HCT116 (cell line): ENCODE measurements at regions not wholly inside any gene's neighbourhood (a gene's known extent, or its start where the extent isn't known, plus 50 kb on each side); places are given as distances from the start of the nearest gene placed in this dataset.

Experiments used
- CTCF ChIP-seq, 3 experiments: fragments of 200-600 bp in 1 of 3; sonication (generic) in 1 of 3; IDR thresholded peaks in 2 of 3; conservative IDR thresholded peaks in 1 of 3; 2 replicates each; pipeline ENCODE4 v1.5.1; 2012 to 2017; ENCODE audit warnings: low read depth in 2 of 3, low read length in 2 of 3, antibody characterized with exemption in 1 of 3, borderline replicate concordance in 1 of 3, control low read depth in 1 of 3, mild to moderate bottlenecking in 1 of 3, mixed read lengths in 1 of 3, mixed run types in 1 of 3, moderate library complexity in 1 of 3; ENCODE audit not compliant: insufficient read depth in 1 of 3
- MAX ChIP-seq: IDR thresholded peaks from 2 replicates; pipeline ENCODE4 v1.6.1; 2012
- TCF7L2 ChIP-seq: IDR thresholded peaks from 2 replicates; pipeline ENCODE4 v1.7.0; 2011; ENCODE audit warnings: borderline replicate concordance, inconsistent platforms; ENCODE audit not compliant: insufficient read depth, insufficient read length; ENCODE audit errors: extremely low read depth
- YY1 ChIP-seq: IDR thresholded peaks from 2 replicates; pipeline ENCODE4 v1.6.1; 2011; ENCODE audit warnings: low read length, low read depth, moderate library complexity, mild to moderate bottlenecking; ENCODE audit not compliant: insufficient replicate concordance; ENCODE audit errors: extremely low read depth

- TF ChIP-seq TCF7L2 (no peak), YY1 (no peak), CTCF (IDR thresholded peaks at IDR 0.05 in 2 of 3, conservative IDR thresholded peaks at IDR 0.05 in 1 of 3; ENCODE audit: borderline replicate concordance in 1 of 3, insufficient read depth in 1 of 3, low read depth in 2 of 3, low read length in 2 of 3) (no peak), MAX (no peak)
These were observed 1066.5 kb downstream of the GLUD2 start for GRCh38 chrX:122113896-122114295.
